Astrocyte (in vitro differentiated cells and primary cell): ENCODE measurements at regions not wholly inside any gene's neighbourhood (a gene's known extent, or its start where the extent isn't known, plus 50 kb on each side); places are given as distances from the start of the nearest gene placed in this dataset.

Experiments used
- CTCF ChIP-seq: IDR thresholded peaks from 2 replicates; pipeline ENCODE4 v1.5.1; 2011; ENCODE audit warnings: low read depth, mild to moderate bottlenecking, inconsistent platforms, low read length, moderate library complexity; ENCODE audit not compliant: insufficient read depth
- EZH2 ChIP-seq: IDR thresholded peaks from 2 replicates; pipeline ENCODE4 v1.6.1; 2012; ENCODE audit warnings: mild to moderate bottlenecking, low read length, inconsistent platforms; ENCODE audit not compliant: insufficient read depth

DNA sequence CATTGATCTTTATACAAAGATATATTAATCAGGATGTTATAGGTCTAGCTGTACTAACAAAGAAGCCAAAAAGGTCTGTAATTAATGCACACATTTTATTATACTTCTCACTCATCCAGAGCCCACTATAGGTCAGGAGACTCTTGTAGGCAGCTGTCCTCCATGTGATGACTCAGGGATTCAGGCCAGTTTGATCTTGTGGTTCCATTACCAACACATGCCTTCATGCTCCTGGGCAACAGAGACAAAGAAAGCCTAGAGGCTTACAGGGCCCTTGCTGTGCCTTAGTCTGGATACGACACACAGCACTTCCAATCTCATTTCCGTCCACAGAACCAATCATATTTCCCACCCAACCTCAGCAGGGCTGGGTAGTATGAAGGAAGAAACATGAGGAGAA, 150.3 kb upstream of the NCAM1 start:
- TF ChIP-seq CTCF (no peak), EZH2 (no peak)
